HG03175 (cell line): ENCODE measurements at regions not wholly inside any gene's neighbourhood (a gene's known extent, or its start where the extent isn't known, plus 50 kb on each side); places are given as distances from the start of the nearest gene placed in this dataset.
"Not testable (repeated sequence)": the region's sequence is repeated elsewhere in the genome, so short reads cannot be mapped to it uniquely, and the experiment has no call there.

Experiments
- ATAC-seq: cut with Tn5 transposase; IDR thresholded peaks from one replicate; pipeline ENCODE4 v1.9.1; 2021; ENCODE audit warnings: mild to moderate bottlenecking, moderate library complexity; ENCODE audit not compliant: unreplicated experiment

GRCh38 chr1:163571950-163572349, 250.2 kb downstream of the NUF2 start:
- no peak for ATAC-seq

GRCh38 chr1:163574119-163574518, 252.4 kb downstream of the NUF2 start:
- ATAC-seq: no peak

- ATAC-seq: no peak
These were observed 259.2 kb downstream of the NUF2 start for GRCh38 chr1:163580926-163581325.

- ATAC-seq: no peak
These were observed 262.0 kb downstream of the NUF2 start for GRCh38 chr1:163583661-163584181.

- ATAC-seq: no peak
These were observed 264.0 kb downstream of the NUF2 start for GRCh38 chr1:163585796-163586195.

- ATAC-seq: no peak
These were observed 267.0 kb downstream of the NUF2 start for GRCh38 chr1:163588796-163589195.

- no peak for ATAC-seq
These were observed 268.0 kb downstream of the NUF2 start for GRCh38 chr1:163589735-163590134.

- ATAC-seq: not testable (repeated sequence)
These were observed 269.4 kb downstream of the NUF2 start for GRCh38 chr1:163591131-163591530.

GRCh38 chr1:163592623-163593022, 270.9 kb downstream of the NUF2 start:
- ATAC-seq: not testable (repeated sequence)

GRCh38 chr1:163596106-163596505, 274.4 kb downstream of the NUF2 start:
- not testable (repeated sequence) for ATAC-seq

- ATAC-seq: no peak
These were observed 274.9 kb downstream of the NUF2 start for GRCh38 chr1:163596541-163597258.

GRCh38 chr1:163604321-163604720, 282.6 kb downstream of the NUF2 start:
- no peak for ATAC-seq

GRCh38 chr1:163604896-163605295, 283.1 kb downstream of the NUF2 start:
- ATAC-seq: no peak

- ATAC-seq: no peak
These were observed 287.2 kb downstream of the NUF2 start for GRCh38 chr1:163608979-163609378.

GRCh38 chr1:163609858-163610257, 288.1 kb downstream of the NUF2 start:
- no peak for ATAC-seq

GRCh38 chr1:163610486-163610885, 288.7 kb downstream of the NUF2 start:
- no peak for ATAC-seq

- no peak for ATAC-seq
These were observed 292.6 kb downstream of the NUF2 start for GRCh38 chr1:163614361-163614760.

GRCh38 chr1:163628034-163628773, 306.4 kb downstream of the NUF2 start:
- no peak for ATAC-seq

- no peak for ATAC-seq
These were observed 310.5 kb downstream of the NUF2 start for GRCh38 chr1:163632269-163632668.

GRCh38 chr1:163633366-163633765, 311.6 kb downstream of the NUF2 start:
- no peak for ATAC-seq

- not testable (repeated sequence) for ATAC-seq
These were observed 323.9 kb downstream of the NUF2 start for GRCh38 chr1:163645676-163646075.

- no peak for ATAC-seq
These were observed 328.9 kb downstream of the NUF2 start for GRCh38 chr1:163650624-163651023.
